Suprapubic skin (tissue), 3 donors: ENCODE measurements at regions not wholly inside any gene's neighbourhood (a gene's known extent, or its start where the extent isn't known, plus 50 kb on each side); places are given as distances from the start of the nearest gene placed in this dataset.

Source experiments
- POLR2A ChIP-seq, 2 donors: fragments of 450-650 bp; IDR thresholded peaks; one replicate each; pipeline ENCODE4 v1.6.1; 2017; ENCODE audit warnings: antibody characterized with exemption in 2 of 2, mild to moderate bottlenecking in 2 of 2, moderate library complexity in 2 of 2
- TF ChIP-seq, protein P1 (sequence below), 2 donors: fragments of 200-600 bp in 1 of 2; fragments of 450-650 bp in 1 of 2; sonication (generic) in 1 of 2; IDR thresholded peaks; one replicate each; pipeline ENCODE4 v1.5.1; 2016 to 2019; ENCODE audit warnings: antibody characterized with exemption in 2 of 2, mild to moderate bottlenecking in 1 of 2, moderate library complexity in 1 of 2

DNA sequence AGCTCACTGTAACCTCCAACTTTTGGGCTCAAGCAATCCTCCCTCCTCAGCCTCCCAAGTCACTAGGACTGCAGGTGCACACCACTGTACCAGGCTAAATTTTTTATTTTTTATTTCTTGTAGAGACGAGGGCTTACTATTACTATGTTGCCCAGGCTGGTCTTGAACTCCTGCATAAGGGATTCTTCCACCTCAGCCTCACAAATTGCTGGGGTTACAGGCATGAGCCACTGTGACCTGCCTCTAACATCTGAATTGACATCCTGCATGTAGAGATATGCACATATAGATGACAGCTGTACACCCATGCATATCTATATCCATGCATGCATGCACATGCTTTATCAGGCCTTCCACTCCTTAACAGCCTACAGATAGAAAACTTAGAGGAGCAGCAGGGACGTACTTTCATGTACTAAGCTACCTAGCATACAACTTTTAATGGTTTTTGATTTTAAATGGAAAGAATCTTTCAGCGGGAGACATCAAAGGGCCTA is 740.9 kb upstream of the TPTE start:
- TF ChIP-seq, protein P1, sequence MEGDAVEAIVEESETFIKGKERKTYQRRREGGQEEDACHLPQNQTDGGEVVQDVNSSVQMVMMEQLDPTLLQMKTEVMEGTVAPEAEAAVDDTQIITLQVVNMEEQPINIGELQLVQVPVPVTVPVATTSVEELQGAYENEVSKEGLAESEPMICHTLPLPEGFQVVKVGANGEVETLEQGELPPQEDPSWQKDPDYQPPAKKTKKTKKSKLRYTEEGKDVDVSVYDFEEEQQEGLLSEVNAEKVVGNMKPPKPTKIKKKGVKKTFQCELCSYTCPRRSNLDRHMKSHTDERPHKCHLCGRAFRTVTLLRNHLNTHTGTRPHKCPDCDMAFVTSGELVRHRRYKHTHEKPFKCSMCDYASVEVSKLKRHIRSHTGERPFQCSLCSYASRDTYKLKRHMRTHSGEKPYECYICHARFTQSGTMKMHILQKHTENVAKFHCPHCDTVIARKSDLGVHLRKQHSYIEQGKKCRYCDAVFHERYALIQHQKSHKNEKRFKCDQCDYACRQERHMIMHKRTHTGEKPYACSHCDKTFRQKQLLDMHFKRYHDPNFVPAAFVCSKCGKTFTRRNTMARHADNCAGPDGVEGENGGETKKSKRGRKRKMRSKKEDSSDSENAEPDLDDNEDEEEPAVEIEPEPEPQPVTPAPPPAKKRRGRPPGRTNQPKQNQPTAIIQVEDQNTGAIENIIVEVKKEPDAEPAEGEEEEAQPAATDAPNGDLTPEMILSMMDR (IDR thresholded peaks at IDR 0.05), result no peak
- no peak for TF ChIP-seq POLR2A (IDR thresholded peaks at IDR 0.05)
